Stomach (tissue), 4 donors: ENCODE measurements at regions not wholly inside any gene's neighbourhood (a gene's known extent, or its start where the extent isn't known, plus 50 kb on each side); places are given as distances from the start of the nearest gene placed in this dataset.

Experiments used
- CTCF ChIP-seq, 7 experiments: fragments of 450-650 bp in 4 of 7; fragments of 200-600 bp in 3 of 7; sonication (generic) in 3 of 7; IDR thresholded peaks; one replicate each; pipeline ENCODE4 v1.5.1; 2016 to 2019; ENCODE audit warnings: antibody characterized with exemption in 7 of 7, control low read depth in 2 of 7, mild to moderate bottlenecking in 1 of 7
- POLR2A ChIP-seq, 4 donors: fragments of 450-650 bp; IDR thresholded peaks; one replicate each; pipeline ENCODE4 v1.6.1; 2016; ENCODE audit warnings: antibody characterized with exemption in 4 of 4, control low read depth in 2 of 4, mild to moderate bottlenecking in 1 of 4, moderate library complexity in 1 of 4
- POLR2AphosphoS5 ChIP-seq, 3 donors: sonication (generic); formaldehyde crosslinking; IDR thresholded peaks; one replicate each; pipeline ENCODE4 v1.6.1; 2016; ENCODE audit warnings: antibody characterized with exemption in 3 of 3

GRCh38 chr3:11720917-11721411 is 77.2 kb upstream of the VGLL4 start:
- no peak for TF ChIP-seq POLR2A (IDR thresholded peaks at IDR 0.05)
- no peak for TF ChIP-seq POLR2AphosphoS5 (IDR thresholded peaks at IDR 0.05)
- no peak for TF ChIP-seq CTCF (IDR thresholded peaks at IDR 0.05)
